Fibroblast of skin of scalp (primary cell): ENCODE measurements at regions not wholly inside any gene's neighbourhood (a gene's known extent, or its start where the extent isn't known, plus 50 kb on each side); places are given as distances from the start of the nearest gene placed in this dataset.
"Not testable (repeated sequence)": the region's sequence is repeated elsewhere in the genome, so short reads cannot be mapped to it uniquely, and the experiment has no call there.

Experiments
- DNase-seq: peaks from one replicate; pipeline ENCODE4 v3.0.0-alpha.2; 2013

DNA sequence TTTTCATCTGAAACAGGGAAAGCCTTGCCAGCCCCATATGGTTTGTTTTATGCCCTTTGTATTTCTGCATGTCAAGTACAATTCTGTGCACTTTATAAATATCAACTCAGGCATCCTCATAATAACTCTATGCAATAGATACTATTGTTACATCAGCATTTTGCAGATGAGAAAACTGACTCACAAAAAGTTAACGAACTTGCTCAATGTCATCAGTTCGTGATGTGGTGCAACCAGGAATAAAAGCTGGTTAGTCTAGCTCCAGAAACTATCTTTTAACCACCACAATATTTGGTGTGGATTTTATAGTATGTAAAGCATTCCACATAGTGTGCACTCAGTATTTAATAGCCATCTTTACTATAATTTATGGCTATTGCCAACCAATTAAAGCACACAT is 134.9 kb downstream of the MRPS30 start:
- DNase-seq, result peak; percentile 94

GRCh38 chr5:44945743-44946142 is 137.0 kb downstream of the MRPS30 start:
- DNase-seq, result peak; percentile 18

DNA sequence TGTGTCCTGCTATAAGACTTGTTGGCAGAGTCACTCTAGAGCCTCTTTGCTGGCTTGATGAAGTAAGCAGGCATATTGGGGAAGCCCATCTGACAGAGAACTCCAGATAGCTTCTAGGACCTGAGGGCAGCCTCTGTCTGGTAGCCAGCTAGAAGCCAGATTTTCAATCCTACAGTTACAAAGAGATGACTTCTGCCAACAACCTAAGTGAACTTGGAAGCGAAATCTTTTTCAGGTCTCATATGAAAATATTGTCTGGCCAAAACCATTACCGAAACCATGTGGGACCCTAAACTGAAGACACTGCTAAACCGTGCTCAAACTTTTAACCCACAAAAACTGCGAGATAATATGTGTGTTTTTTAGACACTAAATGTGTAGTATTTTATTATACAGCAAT is 140.9 kb downstream of the MRPS30 start:
- no peak for DNase-seq

DNA sequence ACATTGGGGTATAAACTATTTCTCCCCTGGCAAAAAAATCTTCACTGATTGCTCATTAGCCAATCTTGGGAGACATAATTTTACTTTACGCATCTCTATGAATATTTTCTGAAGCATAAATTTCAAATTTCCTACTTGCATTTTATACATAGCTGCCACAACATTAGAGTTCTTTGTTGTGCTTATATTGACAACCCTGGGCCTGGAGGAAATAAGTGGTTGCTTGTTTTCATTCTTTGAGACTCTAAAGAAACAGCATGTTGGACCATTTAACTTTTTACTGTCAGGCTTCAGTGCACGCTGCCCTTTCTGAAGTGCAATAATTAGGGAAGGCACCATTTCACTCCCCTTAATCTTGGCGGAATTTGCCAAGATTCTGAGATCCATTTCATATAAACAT is 142.6 kb downstream of the MRPS30 start:
- no peak for DNase-seq

- peak; percentile 54 for DNase-seq
These were observed 143.6 kb downstream of the MRPS30 start for GRCh38 chr5:44952376-44952775.

DNA sequence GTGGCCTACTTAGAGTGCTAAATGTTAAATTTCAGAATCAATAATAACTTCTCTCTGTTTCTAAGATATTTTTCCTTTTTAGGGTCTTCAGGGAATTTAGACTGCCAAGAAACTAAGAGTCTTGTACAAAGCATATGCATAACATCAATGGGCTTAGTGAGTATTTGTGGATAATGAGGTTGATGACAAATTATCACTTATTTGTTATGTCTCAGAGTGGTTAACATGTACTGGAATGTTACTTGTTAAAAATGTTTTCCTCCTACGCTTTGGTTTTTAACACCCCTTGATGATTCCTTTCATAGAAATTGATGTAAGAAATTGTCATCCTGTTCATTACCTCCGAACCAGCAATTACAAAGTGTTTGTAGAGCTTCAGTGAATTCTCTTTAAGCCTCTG is 144.3 kb downstream of the MRPS30 start:
- no peak for DNase-seq

- not testable (repeated sequence) for DNase-seq
These were observed 150.3 kb downstream of the MRPS30 start for GRCh38 chr5:44958943-44959454.

DNA sequence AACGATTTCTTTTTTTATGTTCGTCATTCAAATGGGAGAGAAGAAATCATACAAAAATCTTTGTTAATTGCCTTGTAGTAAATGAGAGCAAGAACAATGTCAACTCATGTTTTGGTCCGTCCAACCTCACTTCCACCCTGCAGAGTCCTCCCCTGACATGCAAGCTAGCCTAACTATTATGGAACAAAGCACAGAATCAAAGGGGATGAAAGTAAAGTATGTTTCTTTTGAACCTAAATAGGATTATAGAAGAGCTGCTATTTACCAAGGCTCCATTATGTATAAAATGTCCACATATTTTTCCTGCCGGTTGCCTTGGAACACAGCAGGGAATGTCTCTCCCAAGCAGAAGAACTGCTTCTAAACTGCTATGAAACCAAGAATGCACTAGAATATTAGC is 161.1 kb downstream of the MRPS30 start:
- no peak for DNase-seq

DNA sequence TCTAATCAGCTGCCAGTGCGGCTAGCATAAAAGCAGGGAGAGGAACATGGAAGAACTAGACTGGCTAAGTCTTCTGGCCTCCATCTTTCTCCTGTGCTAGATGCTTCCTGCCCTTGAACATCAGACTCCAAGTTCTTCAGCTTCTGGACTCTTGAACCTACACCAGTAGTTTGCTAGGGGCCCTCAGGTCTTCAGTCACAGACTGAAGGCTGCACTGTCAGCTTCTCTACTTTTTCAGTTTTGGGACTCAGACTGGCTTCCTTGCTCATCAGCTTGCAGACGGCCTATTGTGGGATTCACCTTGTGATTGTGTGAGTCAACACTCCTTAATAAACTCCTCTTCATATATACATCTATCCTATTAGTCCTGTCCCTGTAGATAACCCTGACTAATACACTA is 162.2 kb downstream of the MRPS30 start:
- not testable (repeated sequence) for DNase-seq

DNA sequence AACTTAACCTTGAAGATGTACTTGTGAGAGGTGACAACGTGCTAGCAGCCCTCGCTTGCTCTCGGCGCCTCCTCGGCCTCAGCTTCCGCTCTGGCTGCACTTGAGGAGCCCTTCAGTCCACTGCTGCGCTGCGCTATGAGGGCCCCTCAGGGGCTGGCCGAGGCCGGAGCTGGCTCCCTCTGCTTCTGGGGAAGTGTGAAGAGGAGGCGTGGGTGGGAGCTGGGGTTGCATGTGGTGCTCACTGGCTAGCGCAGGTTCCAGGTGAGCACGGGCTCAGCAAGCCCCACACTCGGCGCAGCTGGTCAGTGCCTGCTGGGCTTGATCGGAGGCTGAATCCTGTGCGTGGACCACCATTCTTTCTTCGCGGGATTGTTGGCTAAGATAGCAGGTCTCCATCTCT is 166.1 kb downstream of the MRPS30 start:
- DNase-seq, result no peak

- no peak for DNase-seq
These were observed 173.0 kb downstream of the MRPS30 start for GRCh38 chr5:44981708-44982107.

DNA sequence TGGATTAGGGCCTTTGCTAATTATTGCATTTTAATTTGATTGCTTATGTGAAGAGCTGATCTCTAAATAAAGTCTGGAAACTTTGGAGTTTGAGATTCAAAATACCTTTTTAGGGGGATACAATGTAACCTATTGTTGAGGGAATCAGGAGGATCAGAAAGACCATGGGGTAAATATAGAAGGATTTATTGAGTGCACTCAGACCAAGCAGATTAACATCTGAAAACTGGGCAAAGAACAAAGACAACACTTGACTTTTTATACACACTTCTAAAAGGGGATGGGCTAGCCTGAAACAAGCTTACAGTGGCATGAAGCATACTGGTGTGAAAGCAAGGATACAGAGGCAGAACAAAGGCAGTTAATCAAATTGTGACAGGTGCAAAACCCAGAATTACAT is 174.3 kb downstream of the MRPS30 start:
- DNase-seq, result no peak

- peak; percentile 46 for DNase-seq
These were observed 178.3 kb downstream of the MRPS30 start for GRCh38 chr5:44987026-44987425.

DNA sequence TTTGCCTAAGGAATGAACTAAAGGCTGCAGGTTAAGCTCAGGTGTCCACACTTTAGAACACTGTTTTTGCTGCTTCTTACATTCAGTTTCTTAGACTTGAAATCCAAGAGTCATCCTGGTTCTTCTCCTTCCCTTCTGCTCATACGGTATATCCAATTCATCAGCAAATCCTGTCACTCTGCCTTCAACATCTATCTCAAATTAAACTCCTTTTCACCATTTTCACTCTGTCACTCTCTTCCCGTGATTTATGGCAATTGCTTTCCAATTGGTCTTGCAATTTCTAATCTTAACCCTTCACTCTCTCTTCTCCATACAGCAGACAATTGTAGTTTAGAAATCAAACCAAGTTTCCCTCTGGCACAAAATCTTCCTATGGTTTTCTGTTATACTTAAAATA is 182.9 kb downstream of the MRPS30 start:
- DNase-seq, result no peak

- DNase-seq, result no peak
These were observed 184.5 kb downstream of the MRPS30 start for GRCh38 chr5:44993286-44993685.

DNA sequence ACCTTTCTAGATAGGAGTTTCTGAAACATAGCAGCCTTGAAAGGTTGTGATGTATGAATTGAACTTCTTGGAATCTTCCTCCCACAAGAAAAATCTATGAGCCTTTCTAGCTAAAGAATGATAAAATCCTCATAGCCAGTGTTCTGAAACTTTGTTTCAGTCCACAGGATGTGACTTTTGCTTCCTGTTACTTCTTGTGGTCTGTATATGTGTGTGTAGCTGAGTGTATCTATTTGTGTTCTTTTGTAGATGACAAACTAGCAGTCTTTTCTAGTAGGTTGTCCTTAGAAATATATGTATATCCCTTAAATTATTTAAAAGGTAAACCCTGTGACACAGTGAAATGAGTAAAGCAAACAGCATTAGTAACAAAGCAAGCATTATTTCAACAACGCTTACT is 188.8 kb downstream of the MRPS30 start:
- no peak for DNase-seq

- DNase-seq, result not testable (repeated sequence)
These were observed 198.4 kb downstream of the MRPS30 start for GRCh38 chr5:45007102-45007501.

GRCh38 chr5:45017568-45017967 is 208.8 kb downstream of the MRPS30 start:
- no peak for DNase-seq

DNA sequence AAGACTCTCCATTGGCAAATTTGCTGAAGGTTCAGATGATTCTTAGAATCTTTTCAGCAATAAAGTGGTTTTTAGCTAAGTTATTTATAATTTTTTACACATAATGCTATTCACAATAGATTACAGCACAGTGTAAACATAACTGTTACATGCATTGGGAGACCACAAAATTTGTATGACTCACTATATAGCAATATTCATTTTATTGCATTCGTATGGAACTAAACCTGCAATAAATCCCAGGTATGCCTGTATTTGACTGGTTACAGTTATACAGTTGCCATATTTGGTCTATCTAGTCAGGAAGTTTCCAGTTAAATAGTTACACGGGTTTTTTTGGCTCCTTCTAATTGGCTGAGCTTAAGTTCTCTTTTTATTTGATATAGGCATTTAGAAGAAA is 220.8 kb downstream of the MRPS30 start:
- no peak for DNase-seq

- DNase-seq, result no peak
These were observed 227.2 kb downstream of the MRPS30 start for GRCh38 chr5:45035991-45036390.

DNA sequence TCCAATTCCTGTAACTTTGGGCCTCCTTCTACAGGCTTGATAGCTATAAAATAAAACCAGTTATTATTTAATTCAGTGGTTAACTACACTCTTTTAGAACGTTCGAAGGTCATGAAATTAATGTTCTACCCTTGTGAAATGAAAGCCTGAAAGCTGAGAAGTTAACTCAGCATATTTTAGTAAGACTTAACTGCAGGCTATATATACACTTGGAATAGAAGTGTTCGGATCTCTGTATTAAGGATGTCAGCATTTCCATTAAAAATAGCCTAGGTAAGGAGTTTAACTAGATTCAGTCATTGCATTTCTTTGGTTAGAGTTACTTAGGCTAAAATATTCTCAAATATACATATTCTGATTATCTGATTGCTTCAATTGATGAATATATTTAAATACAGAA is 229.2 kb downstream of the MRPS30 start:
- no peak for DNase-seq

DNA sequence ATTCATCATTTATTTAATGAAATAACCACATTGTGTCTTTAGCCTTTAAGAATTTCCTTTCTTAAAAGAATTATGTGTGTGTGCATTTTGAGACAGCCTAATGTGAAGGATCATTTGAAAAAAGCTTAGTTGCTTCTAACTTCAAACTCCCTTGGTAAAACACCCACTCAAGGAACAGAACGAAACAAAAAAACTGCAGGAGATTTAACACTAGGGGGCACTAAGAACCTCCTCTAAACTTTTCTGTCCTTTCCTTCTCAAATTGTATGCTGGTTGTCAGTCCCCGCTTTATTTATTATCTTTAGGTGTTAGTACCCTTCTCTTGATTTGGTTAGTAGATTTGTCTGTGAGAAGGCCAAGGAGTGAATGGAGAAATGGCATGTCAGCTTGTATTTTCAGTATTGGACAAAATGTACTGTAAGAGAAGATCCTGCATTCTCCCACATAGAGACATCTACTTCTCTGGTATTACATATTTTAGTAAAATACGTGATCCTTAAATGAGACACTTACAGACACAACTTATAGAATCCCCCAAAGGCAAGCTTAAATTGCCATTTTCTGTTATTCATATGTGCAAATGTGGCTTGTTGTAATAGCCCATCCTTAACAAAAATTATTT is 229.7 kb downstream of the MRPS30 start:
- DNase-seq, result peak; percentile 17

GRCh38 chr5:45042283-45042682 is 233.5 kb downstream of the MRPS30 start:
- DNase-seq, result no peak

DNA sequence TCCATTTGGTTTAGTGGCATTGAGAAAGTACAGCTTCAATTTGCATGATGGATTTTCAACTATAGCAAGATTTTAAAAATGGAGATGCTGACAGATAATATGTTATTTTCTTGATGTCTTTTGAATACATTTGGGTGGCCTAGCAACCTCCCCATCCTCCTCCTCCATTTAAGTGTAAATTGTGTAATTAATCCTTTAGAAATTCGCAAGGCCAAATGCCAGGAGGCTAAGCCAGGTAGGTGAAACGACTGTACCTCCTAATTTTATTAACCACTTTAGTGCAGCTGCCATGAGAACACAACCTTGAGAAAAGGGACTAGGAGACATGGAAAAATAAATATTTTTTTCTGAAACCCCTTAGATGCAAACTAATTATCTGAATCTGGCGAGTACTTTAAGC is 248.8 kb downstream of the MRPS30 start:
- DNase-seq, result no peak

DNA sequence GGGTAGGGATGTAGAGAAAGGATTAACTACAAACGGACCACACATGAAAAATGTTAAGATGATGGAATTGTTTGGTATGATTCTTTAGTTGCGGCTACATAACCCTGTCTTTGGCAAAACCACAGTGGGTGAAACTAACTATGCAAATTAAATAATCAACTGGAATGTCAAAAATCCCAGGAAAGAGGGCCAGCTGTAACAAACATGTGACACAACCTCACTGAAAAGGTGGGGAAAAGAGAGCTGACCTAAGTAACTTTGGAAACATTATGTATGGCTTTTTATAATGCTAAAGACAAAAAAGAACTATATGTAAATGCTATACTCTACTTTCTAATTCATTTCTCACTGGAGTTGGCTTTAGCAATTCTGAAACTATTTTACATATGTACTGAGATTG is 252.0 kb downstream of the MRPS30 start:
- DNase-seq, result no peak
